ENCODE measurements at regions not wholly inside any gene's neighbourhood (a gene's known extent, or its start where the extent isn't known, plus 50 kb on each side); places are given as distances from the start of the nearest gene placed in this dataset.

DNA sequence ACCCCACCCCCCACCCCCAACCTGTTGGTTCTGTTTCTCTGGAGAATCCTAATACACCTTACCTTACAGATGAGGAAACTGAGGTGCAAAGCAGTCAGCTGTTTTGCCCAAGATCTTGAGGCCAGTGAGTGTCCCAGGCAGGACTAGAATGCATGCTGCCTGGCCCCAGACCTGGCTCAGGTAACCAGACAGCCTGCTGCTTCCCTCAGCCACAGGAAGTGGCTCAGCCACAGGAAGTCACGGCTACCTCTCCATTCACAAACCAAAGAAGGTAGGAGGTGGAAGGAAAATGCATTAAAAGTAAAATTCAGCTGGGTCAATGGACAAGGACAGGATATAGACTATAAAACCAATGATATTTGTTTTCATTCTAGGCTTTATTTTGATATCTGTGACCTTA, 517.6 kb downstream of the CD83 start:
- TF ChIP-seq, protein P1, sequence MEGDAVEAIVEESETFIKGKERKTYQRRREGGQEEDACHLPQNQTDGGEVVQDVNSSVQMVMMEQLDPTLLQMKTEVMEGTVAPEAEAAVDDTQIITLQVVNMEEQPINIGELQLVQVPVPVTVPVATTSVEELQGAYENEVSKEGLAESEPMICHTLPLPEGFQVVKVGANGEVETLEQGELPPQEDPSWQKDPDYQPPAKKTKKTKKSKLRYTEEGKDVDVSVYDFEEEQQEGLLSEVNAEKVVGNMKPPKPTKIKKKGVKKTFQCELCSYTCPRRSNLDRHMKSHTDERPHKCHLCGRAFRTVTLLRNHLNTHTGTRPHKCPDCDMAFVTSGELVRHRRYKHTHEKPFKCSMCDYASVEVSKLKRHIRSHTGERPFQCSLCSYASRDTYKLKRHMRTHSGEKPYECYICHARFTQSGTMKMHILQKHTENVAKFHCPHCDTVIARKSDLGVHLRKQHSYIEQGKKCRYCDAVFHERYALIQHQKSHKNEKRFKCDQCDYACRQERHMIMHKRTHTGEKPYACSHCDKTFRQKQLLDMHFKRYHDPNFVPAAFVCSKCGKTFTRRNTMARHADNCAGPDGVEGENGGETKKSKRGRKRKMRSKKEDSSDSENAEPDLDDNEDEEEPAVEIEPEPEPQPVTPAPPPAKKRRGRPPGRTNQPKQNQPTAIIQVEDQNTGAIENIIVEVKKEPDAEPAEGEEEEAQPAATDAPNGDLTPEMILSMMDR (IDR thresholded peaks at IDR 0.05): no peak
- TF ChIP-seq EP300 (IDR thresholded peaks at IDR 0.05) (no peak), POLR2A (IDR thresholded peaks at IDR 0.05) (no peak)
